MM.1S (cell line): ENCODE measurements at regions not wholly inside any gene's neighbourhood (a gene's known extent, or its start where the extent isn't known, plus 50 kb on each side); places are given as distances from the start of the nearest gene placed in this dataset.

Experiments used
- DNase-seq: peaks from one replicate; pipeline ENCODE4 v3.0.0-alpha.2; 2015
- H2AFZ ChIP-seq: fragments of 300-600 bp; sonication (generic); 2 replicates; pipeline ENCODE4 v1.6.0; 2016; ENCODE audit warnings: antibody characterized with exemption, low read length
- H3F3A ChIP-seq: fragments of 300-600 bp; sonication (generic); 2 replicates; pipeline ENCODE4 v1.6.1; 2016; ENCODE audit warnings: mild to moderate bottlenecking, antibody characterized with exemption, low read length, moderate library complexity, mixed read lengths; ENCODE audit not compliant: insufficient read depth
- H3K27ac ChIP-seq: fragments of 300-600 bp; sonication (generic); 2 replicates; pipeline ENCODE4 v1.5.1; 2016; ENCODE audit warnings: mild to moderate bottlenecking, low read length
- H3K27me3 ChIP-seq: fragments of 300-600 bp; sonication (generic); replicated peaks from 2 replicates; pipeline ENCODE4 v1.6.0; 2016; ENCODE audit warnings: low read length; ENCODE audit not compliant: insufficient read depth
- H3K36me3 ChIP-seq: fragments of 300-600 bp; sonication (generic); replicated peaks from 2 replicates; pipeline ENCODE4 v1.6.1; 2016; ENCODE audit warnings: mild to moderate bottlenecking, low read length, mixed read lengths; ENCODE audit not compliant: insufficient read depth
- H3K4me1 ChIP-seq: fragments of 300-600 bp; sonication (generic); 2 replicates; pipeline ENCODE4 v1.6.1; 2016; ENCODE audit warnings: low read length, mixed read lengths
- H3K4me2 ChIP-seq: fragments of 300-600 bp; sonication (generic); 2 replicates; pipeline ENCODE4 v1.6.0; 2016; ENCODE audit warnings: low read depth, low read length
- H3K4me3 ChIP-seq: fragments of 300-600 bp; sonication (generic); 2 replicates; pipeline ENCODE4 v1.5.1; 2016; ENCODE audit warnings: low read length, mixed read lengths
- H3K79me2 ChIP-seq: fragments of 300-600 bp; sonication (generic); 2 replicates; pipeline ENCODE4 v1.6.1; 2016; ENCODE audit warnings: mixed run types, low read length, mixed read lengths
- H3K9ac ChIP-seq: fragments of 300-600 bp; sonication (generic); 2 replicates; pipeline ENCODE4 v1.6.1; 2016; ENCODE audit warnings: low read length, mixed read lengths
- H3K9me2 ChIP-seq: fragments of 300-600 bp; sonication (generic); replicated peaks from 2 replicates; pipeline ENCODE4 v1.6.1; 2016; ENCODE audit warnings: mild to moderate bottlenecking, low read length, mixed read lengths; ENCODE audit not compliant: insufficient read depth
- H3K9me3 ChIP-seq: fragments of 300-600 bp; sonication (generic); replicated peaks from 2 replicates; pipeline ENCODE4 v1.6.1; 2016; ENCODE audit warnings: mild to moderate bottlenecking, low read length, mixed read lengths; ENCODE audit not compliant: insufficient read depth
- H4K20me1 ChIP-seq: fragments of 300-600 bp; sonication (generic); 2 replicates; pipeline ENCODE4 v1.6.1; 2016; ENCODE audit warnings: mild to moderate bottlenecking, low read length, moderate library complexity, mixed read lengths; ENCODE audit not compliant: insufficient read depth
- EZH2 ChIP-seq: fragments of 300-600 bp; sonication (generic); optimal IDR thresholded peaks from 2 replicates; pipeline ENCODE3; 2017; ENCODE audit warnings: low read depth, mild to moderate bottlenecking, antibody characterized with exemption, low read length, mixed read lengths
- EZH2phosphoT487 ChIP-seq: fragments of 300-600 bp; sonication (generic); IDR thresholded peaks from 2 replicates; pipeline ENCODE4 v1.6.1; 2018; ENCODE audit warnings: antibody characterized with exemption, low read length
- TF ChIP-seq, protein P1 (sequence below): fragments of 300-600 bp; sonication (generic); IDR thresholded peaks from 2 replicates; pipeline ENCODE4 v1.5.1; 2016; ENCODE audit warnings: antibody characterized with exemption, low read length, mixed read lengths

DNA sequence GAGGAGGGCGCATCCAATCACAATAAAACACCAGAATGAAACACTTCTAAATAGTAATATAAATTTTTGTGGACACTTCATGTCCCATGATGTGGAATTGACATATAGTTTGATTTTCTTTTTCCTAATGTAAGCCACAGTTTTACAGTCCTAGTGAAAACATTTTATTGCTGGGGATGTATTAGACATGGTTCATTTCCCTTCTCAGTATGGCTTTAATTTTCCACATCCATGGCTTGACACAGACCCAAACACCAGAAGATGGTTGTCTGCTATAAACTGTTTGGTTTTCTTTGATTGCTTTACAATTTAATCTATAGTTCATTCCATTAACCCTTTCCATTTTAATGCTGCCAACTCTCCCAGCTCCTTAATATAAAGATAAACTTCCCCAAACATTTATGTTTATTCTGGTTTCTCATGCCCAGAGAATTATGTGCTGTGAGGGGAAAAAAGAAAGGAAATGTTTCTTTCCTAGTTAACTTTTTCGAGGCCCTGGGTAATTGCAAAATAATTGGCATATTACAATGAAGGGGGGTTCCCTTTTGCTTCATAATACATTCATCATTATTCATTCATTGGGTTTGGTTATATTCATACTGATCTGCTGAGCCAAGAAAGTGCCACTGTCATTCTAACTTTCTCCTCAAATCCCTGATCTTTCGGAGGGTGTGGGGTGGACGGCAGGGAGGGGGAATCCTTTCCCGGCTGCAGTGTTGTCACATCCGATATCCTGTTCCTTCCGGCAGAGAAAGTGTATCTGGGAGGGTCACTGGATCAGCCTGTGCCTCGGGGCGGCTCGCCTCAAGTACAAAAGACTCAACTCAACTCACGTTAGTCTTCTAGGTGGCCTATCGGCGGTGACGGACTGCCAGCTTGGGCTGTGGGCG lies 127.6 kb upstream of the TFAP2D start:
- Histone ChIP-seq H4K20me1 (no peaks in the 10 kb centered on the region), H3K9me2 (no peaks in the 10 kb centered on the region), H3K4me2 (no peak overlapping the region), H3K9ac (no peak overlapping the region), H3K4me1 (no peaks in the 10 kb centered on the region), H3K36me3 (no peaks in the 10 kb centered on the region), H3K9me3 (no peaks in the 10 kb centered on the region), H3K79me2 (no peaks in the 10 kb centered on the region), H3K27me3 (no peaks in the 10 kb centered on the region), H3F3A (no peaks in the 10 kb centered on the region), H3K27ac (no peak overlapping the region), H2AFZ (no peak overlapping the region), H3K4me3 (no peak overlapping the region)
- no peak for DNase-seq
- no peak for TF ChIP-seq EZH2phosphoT487
- TF ChIP-seq, protein P1, sequence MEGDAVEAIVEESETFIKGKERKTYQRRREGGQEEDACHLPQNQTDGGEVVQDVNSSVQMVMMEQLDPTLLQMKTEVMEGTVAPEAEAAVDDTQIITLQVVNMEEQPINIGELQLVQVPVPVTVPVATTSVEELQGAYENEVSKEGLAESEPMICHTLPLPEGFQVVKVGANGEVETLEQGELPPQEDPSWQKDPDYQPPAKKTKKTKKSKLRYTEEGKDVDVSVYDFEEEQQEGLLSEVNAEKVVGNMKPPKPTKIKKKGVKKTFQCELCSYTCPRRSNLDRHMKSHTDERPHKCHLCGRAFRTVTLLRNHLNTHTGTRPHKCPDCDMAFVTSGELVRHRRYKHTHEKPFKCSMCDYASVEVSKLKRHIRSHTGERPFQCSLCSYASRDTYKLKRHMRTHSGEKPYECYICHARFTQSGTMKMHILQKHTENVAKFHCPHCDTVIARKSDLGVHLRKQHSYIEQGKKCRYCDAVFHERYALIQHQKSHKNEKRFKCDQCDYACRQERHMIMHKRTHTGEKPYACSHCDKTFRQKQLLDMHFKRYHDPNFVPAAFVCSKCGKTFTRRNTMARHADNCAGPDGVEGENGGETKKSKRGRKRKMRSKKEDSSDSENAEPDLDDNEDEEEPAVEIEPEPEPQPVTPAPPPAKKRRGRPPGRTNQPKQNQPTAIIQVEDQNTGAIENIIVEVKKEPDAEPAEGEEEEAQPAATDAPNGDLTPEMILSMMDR, result no peak
- no peak for TF ChIP-seq EZH2

DNA sequence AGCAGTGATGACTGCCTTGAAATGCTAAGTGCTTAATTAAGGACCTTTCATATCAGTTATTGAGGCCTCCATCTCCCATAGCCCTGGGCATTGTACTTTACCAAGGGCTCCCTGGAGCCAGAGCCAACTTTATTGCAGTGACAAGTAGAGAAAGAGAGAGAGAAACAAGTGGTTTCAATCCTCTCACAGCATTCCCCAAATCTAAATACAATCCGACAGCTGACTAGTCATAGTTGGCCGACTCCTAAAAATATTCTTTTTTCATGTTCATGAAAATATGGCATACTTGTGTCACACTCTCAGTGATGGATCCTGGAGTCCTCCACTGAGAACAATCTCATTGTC lies 127.0 kb upstream of the TFAP2D start:
- H3K36me3 ChIP-seq, result no peaks in the 10 kb centered on the region
- no peak overlapping the region for H3K4me2 ChIP-seq
- no peaks in the 10 kb centered on the region for H3K9me3 ChIP-seq
- no peak for DNase-seq
- TF ChIP-seq, protein P1, result no peak
- TF ChIP-seq EZH2, result no peak
- no peak for TF ChIP-seq EZH2phosphoT487
- H3K79me2 ChIP-seq, result no peaks in the 10 kb centered on the region
- H3K4me3 ChIP-seq, result no peak overlapping the region
- H3K4me1 ChIP-seq, result no peaks in the 10 kb centered on the region
- no peaks in the 10 kb centered on the region for H3F3A ChIP-seq
- no peak overlapping the region for H3K9ac ChIP-seq
- H4K20me1 ChIP-seq, result no peaks in the 10 kb centered on the region
- no peak overlapping the region for H3K27ac ChIP-seq
- H3K27me3 ChIP-seq, result no peaks in the 10 kb centered on the region
- no peak overlapping the region for H2AFZ ChIP-seq
- H3K9me2 ChIP-seq, result no peaks in the 10 kb centered on the region

DNA sequence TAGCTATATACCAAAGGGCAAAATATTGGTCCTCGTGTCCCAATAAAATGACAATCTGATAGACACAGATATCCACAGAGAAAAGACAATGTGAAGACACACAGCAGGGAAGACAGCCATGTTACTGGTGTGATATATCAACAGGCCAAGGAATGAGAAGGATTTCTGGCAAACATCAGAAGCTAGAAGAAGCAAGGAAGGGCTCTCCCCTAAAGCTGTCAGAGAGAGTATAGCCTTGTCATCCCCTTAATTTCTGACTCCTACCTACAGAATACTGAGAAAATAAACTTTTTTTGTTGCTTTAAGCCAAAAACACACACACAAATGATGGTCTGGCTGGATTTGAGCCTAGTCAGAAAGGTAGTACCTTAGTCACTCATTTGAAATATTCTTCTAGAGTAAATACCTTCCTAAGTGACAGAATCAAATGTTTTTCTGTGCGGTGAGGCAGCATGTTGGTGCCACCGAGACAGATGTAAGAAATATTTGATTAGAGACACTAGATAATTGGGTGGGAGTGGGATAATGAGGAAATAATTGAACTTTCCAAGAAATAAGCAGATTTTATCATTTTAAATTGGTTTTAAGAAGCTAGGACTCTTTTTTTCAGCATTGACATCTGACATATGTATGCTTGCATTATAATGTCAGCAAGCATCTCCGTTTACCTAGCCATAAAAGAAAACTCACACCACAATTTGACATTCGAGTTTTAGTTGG lies 123.4 kb upstream of the TFAP2D start:
- Histone ChIP-seq H3K4me2 (no peak overlapping the region), H3K4me1 (no peaks in the 10 kb centered on the region), H3K4me3 (no peak overlapping the region), H3K27me3 (no peaks in the 10 kb centered on the region), H3K9me2 (no peaks in the 10 kb centered on the region), H2AFZ (no peak overlapping the region), H3K9ac (no peak overlapping the region), H3K9me3 (no peaks in the 10 kb centered on the region), H3K79me2 (no peaks in the 10 kb centered on the region), H4K20me1 (no peaks in the 10 kb centered on the region), H3K36me3 (no peaks in the 10 kb centered on the region), H3K27ac (no peak overlapping the region), H3F3A (no peaks in the 10 kb centered on the region)
- no peak for TF ChIP-seq EZH2phosphoT487
- TF ChIP-seq, protein P1, result no peak
- TF ChIP-seq EZH2, result no peak
- no peak for DNase-seq
